NB4 (cell line): ENCODE measurements at regions not wholly inside any gene's neighbourhood (a gene's known extent, or its start where the extent isn't known, plus 50 kb on each side); places are given as distances from the start of the nearest gene placed in this dataset.

Source experiments
- DNase-seq: peaks from one replicate; pipeline ENCODE4 v3.0.0; 2010; ENCODE audit warnings: low read depth
- H3K4me3 ChIP-seq: one replicate; pipeline ENCODE4 v1.5.1; 2011; ENCODE audit warnings: mild to moderate bottlenecking, low read depth, low read length, moderate library complexity
- CTCF ChIP-seq: IDR thresholded peaks from one replicate; pipeline ENCODE4 v1.5.1; 2012; ENCODE audit warnings: low read depth, low read length
- MYC ChIP-seq: IDR thresholded peaks from 2 replicates; pipeline ENCODE4 v1.6.1; 2011; ENCODE audit warnings: low read depth, low read length
- POLR2A ChIP-seq: IDR thresholded peaks from 2 replicates; pipeline ENCODE4 v1.6.1; 2011; ENCODE audit warnings: mild to moderate bottlenecking; ENCODE audit not compliant: insufficient read length; ENCODE audit errors: extremely low read depth
- TF ChIP-seq, protein P1 (sequence below): IDR thresholded peaks from 2 replicates; pipeline ENCODE4 v1.6.1; 2011; ENCODE audit warnings: low read depth, low read length

- H3K4me3 ChIP-seq = no peak overlapping the region
- no peak for DNase-seq
- TF ChIP-seq, protein P1, sequence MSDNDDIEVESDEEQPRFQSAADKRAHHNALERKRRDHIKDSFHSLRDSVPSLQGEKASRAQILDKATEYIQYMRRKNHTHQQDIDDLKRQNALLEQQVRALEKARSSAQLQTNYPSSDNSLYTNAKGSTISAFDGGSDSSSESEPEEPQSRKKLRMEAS = no peak
- TF ChIP-seq MYC (no peak), CTCF (no peak), POLR2A (no peak)
Observed at GRCh38 chr21:15190837-15191236, 126.0 kb upstream of the NRIP1 start.

DNA sequence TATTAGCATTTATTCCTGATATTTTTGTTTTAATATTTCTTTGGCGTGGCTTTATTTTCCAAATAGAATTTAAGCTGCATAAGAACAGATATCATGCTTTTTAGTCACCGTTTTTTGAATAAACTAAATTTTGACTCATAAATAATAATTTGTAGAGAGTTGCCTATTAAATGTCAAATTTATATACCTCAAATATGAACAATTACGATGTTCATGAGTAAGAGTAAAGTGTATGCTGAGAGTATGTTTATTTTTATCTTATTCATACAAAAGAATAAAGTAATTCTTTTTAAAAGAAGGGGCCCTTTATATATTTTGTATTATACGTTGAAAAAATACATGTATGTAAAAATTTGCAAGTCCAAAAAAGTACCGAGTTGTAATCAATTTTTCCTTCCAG lies 126.5 kb upstream of the NRIP1 start:
- TF ChIP-seq MYC (no peak), POLR2A (no peak)
- H3K4me3 ChIP-seq = no peak overlapping the region
- no peak for DNase-seq

DNA sequence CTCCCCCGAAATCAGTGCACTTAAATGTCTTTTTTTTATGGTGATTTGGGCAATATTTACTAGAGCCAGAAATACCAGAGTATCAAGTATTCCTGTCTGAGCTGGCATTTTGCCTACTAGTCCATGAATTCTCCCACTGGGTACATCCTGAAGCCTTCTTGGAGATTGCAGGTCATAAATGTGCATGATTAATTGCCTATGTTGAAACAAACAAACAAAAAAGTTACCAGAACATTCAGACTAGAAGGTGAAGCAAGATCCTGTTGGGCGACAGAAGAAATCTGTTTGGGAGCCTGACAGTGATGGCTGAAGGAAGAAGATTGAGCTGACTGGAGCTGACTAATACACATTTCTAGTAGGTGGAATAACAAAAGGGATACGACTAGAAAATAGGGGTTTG lies 127.4 kb upstream of the NRIP1 start:
- DNase-seq = no peak
- H3K4me3 ChIP-seq = no peak overlapping the region
- TF ChIP-seq, protein P1 = no peak
- no peak for TF ChIP-seq MYC
- TF ChIP-seq CTCF = no peak
- no peak for TF ChIP-seq POLR2A

GRCh38 chr21:15193937-15194336 lies 129.1 kb upstream of the NRIP1 start:
- DNase-seq = no peak
- H3K4me3 ChIP-seq = no peak overlapping the region
- no peak for TF ChIP-seq CTCF
- no peak for TF ChIP-seq MYC
- TF ChIP-seq, protein P1 = no peak
- no peak for TF ChIP-seq POLR2A

DNA sequence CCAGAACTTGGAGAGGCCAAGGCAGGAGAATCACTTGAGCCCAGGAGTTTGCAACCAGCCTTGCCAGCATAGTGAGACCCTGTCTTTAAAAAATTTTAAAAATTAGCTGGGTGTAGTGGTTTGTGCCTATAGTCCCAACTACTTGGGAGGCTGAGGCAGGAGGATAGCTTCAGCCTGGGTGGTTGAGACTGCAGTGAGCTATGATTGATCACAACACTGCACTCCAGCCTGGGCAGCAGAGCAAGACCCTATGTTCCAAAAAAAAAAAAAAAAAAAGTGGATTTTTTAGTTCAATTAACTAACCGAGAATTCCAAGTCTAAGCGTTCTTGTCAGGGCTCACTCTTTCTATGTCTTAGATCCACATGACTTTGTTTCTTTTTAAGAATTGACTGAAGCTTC lies 130.3 kb upstream of the NRIP1 start:
- TF ChIP-seq, protein P1 = no peak
- TF ChIP-seq CTCF = no peak
- no peak for TF ChIP-seq POLR2A
- no peak for TF ChIP-seq MYC
- DNase-seq = no peak
- H3K4me3 ChIP-seq = no peak overlapping the region

GRCh38 chr21:15195768-15196167 lies 131.0 kb upstream of the NRIP1 start:
- no peak overlapping the region for H3K4me3 ChIP-seq
- TF ChIP-seq CTCF (no peak), MYC (no peak), POLR2A (no peak)
- TF ChIP-seq, protein P1 = no peak
- no peak for DNase-seq
